Breast epithelium (tissue), 3 donors: ENCODE measurements at regions not wholly inside any gene's neighbourhood (a gene's known extent, or its start where the extent isn't known, plus 50 kb on each side); places are given as distances from the start of the nearest gene placed in this dataset.

ENCODE experiments used
- POLR2AphosphoS5 ChIP-seq, 3 donors: sonication (generic); formaldehyde crosslinking; IDR thresholded peaks; one replicate each; pipeline ENCODE4 v1.6.1; 2017; ENCODE audit warnings: antibody characterized with exemption in 3 of 3
- TF ChIP-seq, protein P1 (sequence below), 3 donors: fragments of 450-650 bp; IDR thresholded peaks; one replicate each; pipeline ENCODE4 v1.5.1; 2016 to 2017; ENCODE audit warnings: antibody characterized with exemption in 3 of 3, mild to moderate bottlenecking in 3 of 3, moderate library complexity in 3 of 3

- TF ChIP-seq, protein P1, sequence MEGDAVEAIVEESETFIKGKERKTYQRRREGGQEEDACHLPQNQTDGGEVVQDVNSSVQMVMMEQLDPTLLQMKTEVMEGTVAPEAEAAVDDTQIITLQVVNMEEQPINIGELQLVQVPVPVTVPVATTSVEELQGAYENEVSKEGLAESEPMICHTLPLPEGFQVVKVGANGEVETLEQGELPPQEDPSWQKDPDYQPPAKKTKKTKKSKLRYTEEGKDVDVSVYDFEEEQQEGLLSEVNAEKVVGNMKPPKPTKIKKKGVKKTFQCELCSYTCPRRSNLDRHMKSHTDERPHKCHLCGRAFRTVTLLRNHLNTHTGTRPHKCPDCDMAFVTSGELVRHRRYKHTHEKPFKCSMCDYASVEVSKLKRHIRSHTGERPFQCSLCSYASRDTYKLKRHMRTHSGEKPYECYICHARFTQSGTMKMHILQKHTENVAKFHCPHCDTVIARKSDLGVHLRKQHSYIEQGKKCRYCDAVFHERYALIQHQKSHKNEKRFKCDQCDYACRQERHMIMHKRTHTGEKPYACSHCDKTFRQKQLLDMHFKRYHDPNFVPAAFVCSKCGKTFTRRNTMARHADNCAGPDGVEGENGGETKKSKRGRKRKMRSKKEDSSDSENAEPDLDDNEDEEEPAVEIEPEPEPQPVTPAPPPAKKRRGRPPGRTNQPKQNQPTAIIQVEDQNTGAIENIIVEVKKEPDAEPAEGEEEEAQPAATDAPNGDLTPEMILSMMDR (IDR thresholded peaks at IDR 0.05) = no peak
- TF ChIP-seq POLR2AphosphoS5 (IDR thresholded peaks at IDR 0.05) = no peak
These were observed 159.3 kb upstream of the TARS1 start for GRCh38 chr5:33281431-33281843.
